Endothelial cell (in vitro differentiated cells): ENCODE measurements at regions not wholly inside any gene's neighbourhood (a gene's known extent, or its start where the extent isn't known, plus 50 kb on each side); places are given as distances from the start of the nearest gene placed in this dataset.

ENCODE experiments used
- DNase-seq: peaks from one replicate; pipeline ENCODE4 v3.0.0; 2021; ENCODE audit warnings: low spot score
- H3K27ac Mint-ChIP-seq: one replicate; pipeline ENCODE4 v1.8.0; 2021; ENCODE audit warnings: mixed read lengths, inconsistent platforms; ENCODE audit not compliant: unreplicated experiment
- H3K27me3 Mint-ChIP-seq: one replicate; pipeline ENCODE4 v1.8.0; 2021; ENCODE audit warnings: mild to moderate bottlenecking, moderate library complexity, mixed read lengths, inconsistent platforms; ENCODE audit not compliant: unreplicated experiment
- H3K36me3 Mint-ChIP-seq: one replicate; pipeline ENCODE4 v1.8.0; 2021; ENCODE audit warnings: mild to moderate bottlenecking, low read depth, mixed read lengths, inconsistent platforms; ENCODE audit not compliant: unreplicated experiment
- H3K4me1 Mint-ChIP-seq: one replicate; pipeline ENCODE4 v1.8.0; 2021; ENCODE audit warnings: mild to moderate bottlenecking, mixed read lengths, inconsistent platforms; ENCODE audit not compliant: unreplicated experiment
- H3K4me3 Mint-ChIP-seq: one replicate; pipeline ENCODE4 v1.8.0; 2021; ENCODE audit warnings: mild to moderate bottlenecking, mixed read lengths, inconsistent platforms; ENCODE audit not compliant: unreplicated experiment
- H3K9me3 Mint-ChIP-seq: one replicate; pipeline ENCODE4 v1.8.0; 2021; ENCODE audit warnings: mixed read lengths, inconsistent platforms; ENCODE audit not compliant: unreplicated experiment
- TF ChIP-seq, protein P1 (sequence below): fragments of 200-600 bp; sonication (generic); IDR thresholded peaks from one replicate; pipeline ENCODE4 v1.5.0; 2021; ENCODE audit warnings: antibody characterized with exemption; ENCODE audit not compliant: unreplicated experiment

DNA sequence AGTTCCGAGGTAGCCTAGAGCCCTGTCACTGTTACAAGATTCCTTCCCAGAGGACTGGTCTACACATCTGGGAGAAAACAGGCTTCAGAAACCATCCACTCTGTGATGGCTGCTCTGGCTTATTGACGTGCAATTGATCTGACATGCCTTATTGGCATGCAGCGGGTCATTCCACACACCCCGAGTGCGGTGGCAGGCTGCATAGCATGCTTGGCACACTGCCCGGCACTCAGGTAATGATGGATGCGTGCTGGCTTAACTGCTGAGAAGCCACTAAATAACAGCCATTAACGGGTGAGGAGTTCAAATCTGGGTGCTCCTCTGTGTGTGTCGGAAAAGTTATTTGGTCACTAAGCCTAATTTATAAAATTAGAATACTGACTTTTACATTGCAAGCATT, 67.9 kb upstream of the CDH4 start:
- Mint-ChIP-seq H3K27ac (no peak overlapping the region), H3K4me1 (no peaks in the 10 kb centered on the region), H3K36me3 (no peaks in the 10 kb centered on the region), H3K27me3 (no peaks in the 10 kb centered on the region), H3K4me3 (no peak overlapping the region), H3K9me3 (no peaks in the 10 kb centered on the region)
- no peak for DNase-seq
- TF ChIP-seq, protein P1, sequence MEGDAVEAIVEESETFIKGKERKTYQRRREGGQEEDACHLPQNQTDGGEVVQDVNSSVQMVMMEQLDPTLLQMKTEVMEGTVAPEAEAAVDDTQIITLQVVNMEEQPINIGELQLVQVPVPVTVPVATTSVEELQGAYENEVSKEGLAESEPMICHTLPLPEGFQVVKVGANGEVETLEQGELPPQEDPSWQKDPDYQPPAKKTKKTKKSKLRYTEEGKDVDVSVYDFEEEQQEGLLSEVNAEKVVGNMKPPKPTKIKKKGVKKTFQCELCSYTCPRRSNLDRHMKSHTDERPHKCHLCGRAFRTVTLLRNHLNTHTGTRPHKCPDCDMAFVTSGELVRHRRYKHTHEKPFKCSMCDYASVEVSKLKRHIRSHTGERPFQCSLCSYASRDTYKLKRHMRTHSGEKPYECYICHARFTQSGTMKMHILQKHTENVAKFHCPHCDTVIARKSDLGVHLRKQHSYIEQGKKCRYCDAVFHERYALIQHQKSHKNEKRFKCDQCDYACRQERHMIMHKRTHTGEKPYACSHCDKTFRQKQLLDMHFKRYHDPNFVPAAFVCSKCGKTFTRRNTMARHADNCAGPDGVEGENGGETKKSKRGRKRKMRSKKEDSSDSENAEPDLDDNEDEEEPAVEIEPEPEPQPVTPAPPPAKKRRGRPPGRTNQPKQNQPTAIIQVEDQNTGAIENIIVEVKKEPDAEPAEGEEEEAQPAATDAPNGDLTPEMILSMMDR, result no peak

DNA sequence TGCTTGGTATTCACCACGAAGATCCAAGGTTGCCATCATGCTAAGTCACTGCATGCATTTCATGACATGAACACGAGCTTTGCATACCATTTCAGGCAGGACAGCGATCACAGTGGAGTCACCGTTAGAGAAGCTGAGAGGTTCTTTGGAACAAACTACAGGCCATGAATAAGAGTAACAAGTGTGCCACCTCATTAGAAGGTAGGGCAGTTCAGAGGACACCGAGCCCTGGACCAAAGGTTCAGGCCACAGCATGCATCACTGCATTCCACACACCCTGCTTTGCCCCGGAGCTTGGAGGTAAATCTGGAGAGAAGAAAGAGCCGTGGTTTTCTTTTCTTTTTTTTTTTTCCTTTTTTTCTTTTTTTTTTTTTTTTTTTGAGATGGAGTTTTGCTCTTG, 66.9 kb upstream of the CDH4 start:
- H3K4me1 Mint-ChIP-seq, result no peaks in the 10 kb centered on the region
- no peak overlapping the region for H3K4me3 Mint-ChIP-seq
- no peak overlapping the region for H3K27ac Mint-ChIP-seq
- H3K36me3 Mint-ChIP-seq, result no peaks in the 10 kb centered on the region
- TF ChIP-seq, protein P1, result no peak
- no peaks in the 10 kb centered on the region for H3K27me3 Mint-ChIP-seq
- no peak for DNase-seq
- no peaks in the 10 kb centered on the region for H3K9me3 Mint-ChIP-seq

DNA sequence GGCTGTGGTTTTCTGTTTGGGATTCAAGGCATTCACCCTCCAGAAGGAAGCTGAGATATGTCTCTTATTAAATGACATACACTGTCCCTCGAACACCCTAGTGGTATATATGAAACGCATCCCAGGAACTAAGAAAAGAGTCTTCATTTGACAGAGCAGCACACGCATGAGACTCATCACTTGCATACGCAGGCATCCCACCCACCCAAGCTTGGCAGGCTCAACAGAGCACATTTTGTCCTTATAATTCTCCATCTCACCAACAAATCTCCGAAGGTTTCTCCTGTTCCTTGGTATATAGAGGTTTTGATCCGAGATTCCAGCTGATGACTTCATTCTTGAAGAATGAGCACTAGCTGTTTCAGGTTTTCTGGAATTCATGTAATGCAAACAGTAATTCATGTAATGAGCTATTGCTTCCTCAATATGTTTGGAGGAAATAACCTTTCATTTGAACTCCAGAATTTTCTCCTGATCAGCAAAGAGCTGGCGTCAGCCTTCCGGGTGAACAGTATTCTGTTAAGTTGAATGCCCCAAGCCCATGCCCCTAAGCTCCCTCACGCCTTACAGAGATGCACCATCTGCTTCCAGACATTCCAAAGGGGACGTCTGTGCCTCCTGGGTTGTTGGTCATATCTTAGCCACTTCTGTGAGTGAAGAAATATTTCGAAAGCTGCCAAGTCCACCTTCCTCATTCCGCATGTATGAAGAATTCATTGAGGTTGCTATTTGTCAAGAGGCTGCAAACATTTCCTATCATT, 66.0 kb upstream of the CDH4 start:
- H3K4me3 Mint-ChIP-seq, result no peak overlapping the region
- H3K9me3 Mint-ChIP-seq, result no peaks in the 10 kb centered on the region
- no peaks in the 10 kb centered on the region for H3K4me1 Mint-ChIP-seq
- H3K27ac Mint-ChIP-seq, result no peak overlapping the region
- no peaks in the 10 kb centered on the region for H3K27me3 Mint-ChIP-seq
- H3K36me3 Mint-ChIP-seq, result no peaks in the 10 kb centered on the region
- TF ChIP-seq, protein P1, result no peak
- DNase-seq, result no peak

DNA sequence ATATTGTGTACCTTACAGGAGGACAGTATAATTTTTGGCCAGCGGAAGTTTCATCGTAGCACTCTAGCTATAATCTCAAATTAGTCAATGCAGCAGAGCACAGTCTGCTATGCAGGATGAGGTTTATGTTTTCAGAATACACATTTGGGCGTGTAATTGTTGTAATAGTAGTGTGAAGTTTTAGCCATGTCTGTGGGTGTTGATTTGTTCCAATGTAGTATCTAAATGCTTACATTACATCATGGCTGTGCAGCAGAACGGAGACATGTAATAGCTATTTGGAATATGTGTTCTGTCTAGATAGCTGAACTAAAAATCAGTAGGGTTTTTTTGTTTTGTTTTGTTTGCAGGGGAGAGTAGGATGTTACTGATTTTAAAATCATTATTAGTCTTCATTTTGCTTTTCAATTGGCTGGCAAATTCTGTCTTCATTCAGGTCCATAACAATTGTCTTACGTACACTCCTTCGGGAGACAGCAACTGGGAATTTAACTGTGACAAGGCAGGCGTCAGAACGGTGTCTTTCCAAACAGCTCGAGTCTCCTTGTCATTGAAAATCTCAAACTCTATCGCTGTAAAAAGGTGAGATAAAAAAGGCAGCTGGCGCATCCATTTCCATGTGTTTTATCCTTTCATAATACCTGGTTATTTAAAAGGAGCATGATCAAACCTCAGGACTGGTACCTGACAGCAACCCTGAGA, 65.1 kb upstream of the CDH4 start:
- no peaks in the 10 kb centered on the region for H3K27me3 Mint-ChIP-seq
- TF ChIP-seq, protein P1, result no peak
- H3K36me3 Mint-ChIP-seq, result no peaks in the 10 kb centered on the region
- no peak overlapping the region for H3K27ac Mint-ChIP-seq
- no peak for DNase-seq
- no peaks in the 10 kb centered on the region for H3K9me3 Mint-ChIP-seq
- H3K4me1 Mint-ChIP-seq, result no peaks in the 10 kb centered on the region
- no peak overlapping the region for H3K4me3 Mint-ChIP-seq

DNA sequence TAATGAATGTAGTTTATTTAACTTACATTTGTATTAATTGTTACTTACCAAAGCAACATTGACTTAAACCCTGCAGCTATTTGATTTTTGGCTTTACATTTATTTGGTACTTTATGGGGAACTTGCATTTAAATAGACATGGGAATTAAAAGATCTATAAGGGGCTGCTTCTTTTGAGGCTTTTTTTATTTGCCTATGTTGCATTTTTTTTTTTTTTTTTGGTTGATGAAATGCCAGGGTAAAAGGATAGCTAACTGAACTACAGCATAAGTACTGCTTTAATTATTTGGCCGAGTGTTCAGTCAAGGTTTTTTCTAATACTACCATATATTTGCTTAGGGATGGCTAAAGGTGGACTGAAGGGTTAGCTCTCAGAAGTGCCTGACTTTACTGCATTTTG, 62.5 kb upstream of the CDH4 start:
- H3K36me3 Mint-ChIP-seq, result no peaks in the 10 kb centered on the region

More for the DNA sequence above, 62.5 kb upstream of the CDH4 start:
- DNase-seq, result no peak
- TF ChIP-seq, protein P1, result no peak
- Mint-ChIP-seq H3K4me3 (no peak overlapping the region), H3K27me3 (no peaks in the 10 kb centered on the region), H3K9me3 (no peaks in the 10 kb centered on the region), H3K27ac (no peak overlapping the region), H3K4me1 (no peaks in the 10 kb centered on the region)
